Rectal smooth muscle tissue (tissue), 1 donor: ENCODE measurements at regions not wholly inside any gene's neighbourhood (a gene's known extent, or its start where the extent isn't known, plus 50 kb on each side); places are given as distances from the start of the nearest gene placed in this dataset.

Experiments
- H3K27ac ChIP-seq: one replicate; pipeline ENCODE4 v1.7.0; 2013; ENCODE audit warnings: low read depth, low read length, inconsistent platforms
- H3K27me3 ChIP-seq: one replicate; pipeline ENCODE4 v1.7.0; 2013; ENCODE audit warnings: low read length; ENCODE audit not compliant: control insufficient read depth, insufficient read depth
- H3K36me3 ChIP-seq: one replicate; pipeline ENCODE4 v1.7.0; 2013; ENCODE audit warnings: low read length; ENCODE audit not compliant: control insufficient read depth, insufficient read depth
- H3K4me1 ChIP-seq: one replicate; pipeline ENCODE4 v1.7.0; 2013; ENCODE audit warnings: low read length; ENCODE audit not compliant: control insufficient read depth, insufficient read depth
- H3K4me3 ChIP-seq: one replicate; pipeline ENCODE4 v1.7.0; 2013; ENCODE audit warnings: low read length
- H3K9ac ChIP-seq: one replicate; pipeline ENCODE4 v1.7.0; 2013; ENCODE audit warnings: low read length

GRCh38 chr10:78332012-78332411, 298.3 kb downstream of the RPS24 start:
- no peak overlapping the region for H3K4me3 ChIP-seq
- H3K4me1 ChIP-seq, result peaks cover 35% of the 10 kb centered on the region
- no peaks in the 10 kb centered on the region for H3K36me3 ChIP-seq
- H3K9ac ChIP-seq, result no peak overlapping the region
- H3K27me3 ChIP-seq, result no peaks in the 10 kb centered on the region
- H3K27ac ChIP-seq, result peak overlapping the region; percentile 88

GRCh38 chr10:78332657-78333056, 299.0 kb downstream of the RPS24 start:
- Histone ChIP-seq H3K27me3 (no peaks in the 10 kb centered on the region), H3K36me3 (no peaks in the 10 kb centered on the region), H3K9ac (no peak overlapping the region), H3K4me1 (peaks cover 35% of the 10 kb centered on the region), H3K27ac (peak overlapping the region; percentile 88), H3K4me3 (no peak overlapping the region)

- Histone ChIP-seq H3K27me3 (no peaks in the 10 kb centered on the region), H3K4me3 (no peak overlapping the region), H3K27ac (no peak overlapping the region), H3K4me1 (peaks cover 35% of the 10 kb centered on the region), H3K9ac (no peak overlapping the region), H3K36me3 (no peaks in the 10 kb centered on the region)
These were observed 299.9 kb downstream of the RPS24 start for GRCh38 chr10:78333362-78334143.

- no peak overlapping the region for H3K9ac ChIP-seq
- no peaks in the 10 kb centered on the region for H3K27me3 ChIP-seq
- H3K4me1 ChIP-seq, result peaks cover 35% of the 10 kb centered on the region
- no peak overlapping the region for H3K4me3 ChIP-seq
- peak overlapping the region; percentile 74 for H3K27ac ChIP-seq
- H3K36me3 ChIP-seq, result no peaks in the 10 kb centered on the region
These were observed 301.7 kb downstream of the RPS24 start for GRCh38 chr10:78335371-78335690.

- Histone ChIP-seq H3K4me3 (no peak overlapping the region), H3K9ac (no peak overlapping the region), H3K27ac (peak overlapping the region; percentile 74), H3K4me1 (peaks cover 35% of the 10 kb centered on the region), H3K36me3 (no peaks in the 10 kb centered on the region), H3K27me3 (no peaks in the 10 kb centered on the region)
These were observed 302.2 kb downstream of the RPS24 start for GRCh38 chr10:78335691-78336401.

- Histone ChIP-seq H3K36me3 (no peaks in the 10 kb centered on the region), H3K27me3 (no peaks in the 10 kb centered on the region), H3K9ac (no peak overlapping the region), H3K27ac (peak overlapping the region; percentile 74), H3K4me1 (peaks cover 30% of the 10 kb centered on the region), H3K4me3 (no peak overlapping the region)
These were observed 302.7 kb downstream of the RPS24 start for GRCh38 chr10:78336402-78336791.

GRCh38 chr10:78337016-78337415, 303.4 kb downstream of the RPS24 start:
- Histone ChIP-seq H3K27me3 (no peaks in the 10 kb centered on the region), H3K27ac (peak overlapping the region; percentile 74), H3K36me3 (no peaks in the 10 kb centered on the region), H3K4me1 (peaks cover 26% of the 10 kb centered on the region), H3K4me3 (no peak overlapping the region), H3K9ac (no peak overlapping the region)

GRCh38 chr10:78337646-78338391, 304.2 kb downstream of the RPS24 start:
- H3K4me3 ChIP-seq, result no peak overlapping the region
- no peak overlapping the region for H3K27ac ChIP-seq
- H3K27me3 ChIP-seq, result no peaks in the 10 kb centered on the region
- no peaks in the 10 kb centered on the region for H3K36me3 ChIP-seq
- H3K4me1 ChIP-seq, result peaks cover 18% of the 10 kb centered on the region
- no peak overlapping the region for H3K9ac ChIP-seq

GRCh38 chr10:78338717-78339116, 305.1 kb downstream of the RPS24 start:
- H3K27ac ChIP-seq, result no peak overlapping the region
- no peaks in the 10 kb centered on the region for H3K27me3 ChIP-seq
- no peak overlapping the region for H3K9ac ChIP-seq
- H3K4me3 ChIP-seq, result no peak overlapping the region
- no peaks in the 10 kb centered on the region for H3K36me3 ChIP-seq
- peaks cover 16% of the 10 kb centered on the region for H3K4me1 ChIP-seq

- H3K4me1 ChIP-seq, result peaks cover 16% of the 10 kb centered on the region
- H3K9ac ChIP-seq, result no peak overlapping the region
- H3K27ac ChIP-seq, result no peak overlapping the region
- no peaks in the 10 kb centered on the region for H3K27me3 ChIP-seq
- H3K4me3 ChIP-seq, result no peak overlapping the region
- H3K36me3 ChIP-seq, result no peaks in the 10 kb centered on the region
These were observed 305.6 kb downstream of the RPS24 start for GRCh38 chr10:78339251-78339650.

- Histone ChIP-seq H3K4me1 (no peaks in the 10 kb centered on the region), H3K27ac (no peak overlapping the region), H3K9ac (no peak overlapping the region), H3K27me3 (no peaks in the 10 kb centered on the region), H3K36me3 (no peaks in the 10 kb centered on the region), H3K4me3 (no peak overlapping the region)
These were observed 308.4 kb downstream of the RPS24 start for GRCh38 chr10:78341953-78342614.
